ENCODE measurements at regions not wholly inside any gene's neighbourhood (a gene's known extent, or its start where the extent isn't known, plus 50 kb on each side); places are given as distances from the start of the nearest gene placed in this dataset.

DNA sequence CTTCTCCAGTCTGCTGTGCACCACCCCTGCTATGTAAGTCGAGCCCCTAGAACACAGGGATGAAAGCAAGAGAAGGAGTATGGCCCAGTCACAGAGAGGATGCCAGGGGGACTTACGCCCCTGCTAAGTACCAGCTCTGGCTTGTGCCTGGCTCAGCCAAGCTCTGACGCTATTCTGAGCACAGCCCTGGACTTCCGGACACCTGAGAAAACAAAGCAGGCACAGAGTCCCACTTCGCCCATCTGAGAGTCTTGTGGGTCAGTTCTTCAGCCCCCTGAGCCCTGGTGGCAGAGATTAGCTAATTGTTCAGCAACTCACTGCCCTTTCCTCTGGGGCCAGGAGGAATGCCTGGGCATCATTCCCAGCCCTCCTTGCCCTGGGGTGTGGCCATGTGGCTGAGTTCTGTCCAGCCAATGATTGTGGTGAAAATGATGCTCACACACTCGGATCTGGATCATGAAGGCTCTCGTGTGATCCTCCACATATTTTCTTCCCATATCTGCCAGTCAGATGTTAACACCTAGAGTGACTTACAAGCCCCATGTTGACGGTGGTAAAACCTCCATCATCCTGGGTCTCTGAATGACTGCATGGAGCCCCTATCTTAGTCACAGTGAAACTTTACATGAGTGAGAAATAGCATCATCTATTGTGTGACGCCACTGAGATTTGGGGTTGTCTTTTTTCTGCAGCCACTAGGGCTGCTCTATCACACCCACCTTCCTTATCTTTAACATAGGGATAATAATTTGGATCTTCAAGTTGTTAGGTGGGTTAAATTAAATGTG is 105.7 kb downstream of the TPRA1 start:
- Histone ChIP-seq H3K27me3 (ENCODE audit: insufficient read depth, low read length) (no peaks in the 10 kb centered on the region), H3K4me2 (ENCODE audit: low read length) (no peak overlapping the region), H3K4me1 (ENCODE audit: control insufficient read depth in 1 of 2, insufficient read depth in 2 of 2, low read length in 2 of 2) (no peaks in the 10 kb centered on the region), H3K9ac (ENCODE audit: low read length) (no peak overlapping the region), H3K9me2 (ENCODE audit: insufficient read depth) (no peaks in the 10 kb centered on the region), H2AFZ (ENCODE audit: low read depth, low read length, poor library complexity, severe bottlenecking) (no peak overlapping the region), H3K9me3 (ENCODE audit: control insufficient read depth in 1 of 2, insufficient read depth in 1 of 2, low read depth in 1 of 2, low read length in 2 of 2) (no peaks in the 10 kb centered on the region), H3K36me3 (ENCODE audit: control insufficient read depth in 1 of 2, insufficient read depth in 2 of 2, low read length in 2 of 2) (no peaks in the 10 kb centered on the region), H3K4me3 (replicated peaks in 1 of 2; ENCODE audit: low read depth in 1 of 2, low read length in 2 of 2) (no peak overlapping the region), H3K79me2 (ENCODE audit: insufficient read depth, low read length) (no peaks in the 10 kb centered on the region), H4K20me1 (ENCODE audit: insufficient read depth) (no peaks in the 10 kb centered on the region), H3K27ac (ENCODE audit: low read depth, low read length) (no peak overlapping the region)
- ATAC-seq (no peak), DNase-seq (ENCODE audit: low read depth, low spot score) (no peak)
- ChIA-PET RAD21 (ENCODE audit: low non-redundant PET in 1 of 2, low total read pairs in 2 of 2, uncharacterized antibody in 2 of 2, unreplicated experiment in 2 of 2) (no interaction called here), CTCF (no interaction called here), POLR2A (no interaction called here)
- TF ChIP-seq POLR2AphosphoS5 (IDR thresholded peaks at IDR 0.05; ENCODE audit: low read depth, low read length): no peak
- no peak for TF ChIP-seq ZNF274 (IDR thresholded peaks at IDR 0.05; ENCODE audit: low read depth, low read length)
- no peak for TF ChIP-seq ELF1 (IDR thresholded peaks at IDR 0.05; ENCODE audit: borderline replicate concordance, low read depth)
- TF ChIP-seq, protein P1, sequence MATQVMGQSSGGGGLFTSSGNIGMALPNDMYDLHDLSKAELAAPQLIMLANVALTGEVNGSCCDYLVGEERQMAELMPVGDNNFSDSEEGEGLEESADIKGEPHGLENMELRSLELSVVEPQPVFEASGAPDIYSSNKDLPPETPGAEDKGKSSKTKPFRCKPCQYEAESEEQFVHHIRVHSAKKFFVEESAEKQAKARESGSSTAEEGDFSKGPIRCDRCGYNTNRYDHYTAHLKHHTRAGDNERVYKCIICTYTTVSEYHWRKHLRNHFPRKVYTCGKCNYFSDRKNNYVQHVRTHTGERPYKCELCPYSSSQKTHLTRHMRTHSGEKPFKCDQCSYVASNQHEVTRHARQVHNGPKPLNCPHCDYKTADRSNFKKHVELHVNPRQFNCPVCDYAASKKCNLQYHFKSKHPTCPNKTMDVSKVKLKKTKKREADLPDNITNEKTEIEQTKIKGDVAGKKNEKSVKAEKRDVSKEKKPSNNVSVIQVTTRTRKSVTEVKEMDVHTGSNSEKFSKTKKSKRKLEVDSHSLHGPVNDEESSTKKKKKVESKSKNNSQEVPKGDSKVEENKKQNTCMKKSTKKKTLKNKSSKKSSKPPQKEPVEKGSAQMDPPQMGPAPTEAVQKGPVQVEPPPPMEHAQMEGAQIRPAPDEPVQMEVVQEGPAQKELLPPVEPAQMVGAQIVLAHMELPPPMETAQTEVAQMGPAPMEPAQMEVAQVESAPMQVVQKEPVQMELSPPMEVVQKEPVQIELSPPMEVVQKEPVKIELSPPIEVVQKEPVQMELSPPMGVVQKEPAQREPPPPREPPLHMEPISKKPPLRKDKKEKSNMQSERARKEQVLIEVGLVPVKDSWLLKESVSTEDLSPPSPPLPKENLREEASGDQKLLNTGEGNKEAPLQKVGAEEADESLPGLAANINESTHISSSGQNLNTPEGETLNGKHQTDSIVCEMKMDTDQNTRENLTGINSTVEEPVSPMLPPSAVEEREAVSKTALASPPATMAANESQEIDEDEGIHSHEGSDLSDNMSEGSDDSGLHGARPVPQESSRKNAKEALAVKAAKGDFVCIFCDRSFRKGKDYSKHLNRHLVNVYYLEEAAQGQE (IDR thresholded peaks at IDR 0.05; ENCODE audit: low read depth): no peak
- no peak for TF ChIP-seq YY1 (IDR thresholded peaks at IDR 0.05; ENCODE audit: extremely low read depth, insufficient replicate concordance, low read depth, low read length)
- TF ChIP-seq EZH2 (IDR thresholded peaks at IDR 0.05): no peak
- no peak for TF ChIP-seq CBX3 (IDR thresholded peaks at IDR 0.05; ENCODE audit: low read depth)
- no peak for TF ChIP-seq JUND (IDR thresholded peaks at IDR 0.05)
- TF ChIP-seq, protein P2, sequence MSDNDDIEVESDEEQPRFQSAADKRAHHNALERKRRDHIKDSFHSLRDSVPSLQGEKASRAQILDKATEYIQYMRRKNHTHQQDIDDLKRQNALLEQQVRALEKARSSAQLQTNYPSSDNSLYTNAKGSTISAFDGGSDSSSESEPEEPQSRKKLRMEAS (IDR thresholded peaks at IDR 0.05): no peak
- no peak for TF ChIP-seq TCF7L2 (IDR thresholded peaks at IDR 0.05; ENCODE audit: borderline replicate concordance, extremely low read depth, insufficient read depth, insufficient read length)
- TF ChIP-seq CEBPB (IDR thresholded peaks at IDR 0.05; ENCODE audit: low read depth): no peak
- no peak for TF ChIP-seq SIN3A (IDR thresholded peaks at IDR 0.05; ENCODE audit: low read depth)
- no peak for TF ChIP-seq POLR2A (IDR thresholded peaks at IDR 0.05; ENCODE audit: borderline replicate concordance, extremely low read depth, insufficient read depth, insufficient read length)
- TF ChIP-seq, protein P3, sequence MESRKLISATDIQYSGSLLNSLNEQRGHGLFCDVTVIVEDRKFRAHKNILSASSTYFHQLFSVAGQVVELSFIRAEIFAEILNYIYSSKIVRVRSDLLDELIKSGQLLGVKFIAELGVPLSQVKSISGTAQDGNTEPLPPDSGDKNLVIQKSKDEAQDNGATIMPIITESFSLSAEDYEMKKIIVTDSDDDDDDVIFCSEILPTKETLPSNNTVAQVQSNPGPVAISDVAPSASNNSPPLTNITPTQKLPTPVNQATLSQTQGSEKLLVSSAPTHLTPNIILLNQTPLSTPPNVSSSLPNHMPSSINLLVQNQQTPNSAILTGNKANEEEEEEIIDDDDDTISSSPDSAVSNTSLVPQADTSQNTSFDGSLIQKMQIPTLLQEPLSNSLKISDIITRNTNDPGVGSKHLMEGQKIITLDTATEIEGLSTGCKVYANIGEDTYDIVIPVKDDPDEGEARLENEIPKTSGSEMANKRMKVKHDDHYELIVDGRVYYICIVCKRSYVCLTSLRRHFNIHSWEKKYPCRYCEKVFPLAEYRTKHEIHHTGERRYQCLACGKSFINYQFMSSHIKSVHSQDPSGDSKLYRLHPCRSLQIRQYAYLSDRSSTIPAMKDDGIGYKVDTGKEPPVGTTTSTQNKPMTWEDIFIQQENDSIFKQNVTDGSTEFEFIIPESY (IDR thresholded peaks at IDR 0.05; ENCODE audit: extremely low read depth, insufficient replicate concordance, low read length): no peak
- no peak for TF ChIP-seq FOSL1 (IDR thresholded peaks at IDR 0.05; ENCODE audit: low read depth)
- no peak for TF ChIP-seq CTCF (IDR thresholded peaks at IDR 0.05 in 2 of 3, conservative IDR thresholded peaks at IDR 0.05 in 1 of 3; ENCODE audit: borderline replicate concordance in 1 of 3, insufficient read depth in 1 of 3, low read depth in 2 of 3, low read length in 2 of 3)
- TF ChIP-seq SRF (IDR thresholded peaks at IDR 0.05; ENCODE audit: low read depth): no peak
- no TSS peak for BruUV-seq (replicated peaks)
- intact Hi-C loops (cut with micrococcal nuclease): no loop called here

Data from HCT116 (cell line).